ENCODE measurements at regions not wholly inside any gene's neighbourhood (a gene's known extent, or its start where the extent isn't known, plus 50 kb on each side); places are given as distances from the start of the nearest gene placed in this dataset.

DNA sequence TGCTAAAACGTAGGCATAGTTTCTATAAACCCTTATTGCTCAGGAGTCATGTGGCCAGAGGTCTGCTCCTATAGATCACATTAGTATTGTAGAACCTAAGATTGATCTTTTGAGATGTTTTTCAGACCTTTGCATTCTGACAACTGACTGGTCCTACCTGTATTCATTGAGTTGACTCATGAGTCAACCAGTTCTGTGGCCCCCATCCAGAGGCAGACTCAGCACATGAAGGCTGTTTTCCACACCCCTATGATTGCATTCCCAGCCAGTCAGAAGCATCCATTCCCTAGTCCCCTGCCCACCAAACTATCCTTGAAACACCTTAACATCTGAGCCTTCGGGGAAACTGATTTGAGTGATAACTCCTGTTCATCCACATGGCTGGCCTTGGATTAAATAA, 451.7 kb downstream of the SIPA1L2 start:
- ChIA-PET CTCF (ENCODE audit: partially characterized antibody) (no interaction called here), POLR2A (ENCODE audit: partially characterized antibody) (interaction anchor here (0.7 to 1.6 kb wide), 3 partner anchors 9 to 14 kb away, joined by 3 read pairs; no protein-coding TSS in a partner anchor)
- Histone ChIP-seq H3K23me2 (ENCODE audit: low read depth, low read length) (no peaks in the 10 kb centered on the region), H2BK15ac (ENCODE audit: low read length) (no peak overlapping the region), H3K56ac (replicated peaks; ENCODE audit: insufficient read length, low read depth, low read length) (no peak overlapping the region), H3K79me1 (ENCODE audit: low read depth, low read length) (no peaks in the 10 kb centered on the region; the same call in 1 of the 2 replicates), H3K4me1 (replicated peaks in 1 of 4; ENCODE audit: control insufficient read depth in 3 of 4, insufficient read depth in 4 of 4, low read length in 3 of 4) (peaks cover 0 to 8% (median 3%) of the 10 kb centered on the region in 4 experiments; a peak in 5 of 7 replicates), H4K91ac (replicated peaks; ENCODE audit: insufficient read length, low read length) (no peak overlapping the region), H4K5ac (ENCODE audit: insufficient read length, low read depth, low read length) (no peak overlapping the region), H2BK20ac (ENCODE audit: low read length) (no peak overlapping the region), H3K9ac (replicated peaks in 1 of 4; ENCODE audit: extremely low read depth in 1 of 4, low read depth in 3 of 4, low read length in 3 of 4) (no peak overlapping the region), H4K8ac (ENCODE audit: extremely low read depth, insufficient read depth, low read length) (no peak overlapping the region), H3K79me2 (ENCODE audit: control insufficient read depth in 1 of 2, insufficient read depth in 2 of 2, low read length in 2 of 2) (no peaks in the 10 kb centered on the region), H3K4me3 (ENCODE audit: extremely low read depth in 1 of 4, insufficient read depth in 2 of 4, low read depth in 3 of 4, low read length in 4 of 4) (no peak overlapping the region), H3K18ac (ENCODE audit: extremely low read depth, low read length) (no peak overlapping the region), H3K4me2 (ENCODE audit: insufficient read depth in 1 of 2, low read depth in 2 of 2, low read length in 2 of 2) (no peak overlapping the region), H2AK5ac (ENCODE audit: low read depth, low read length) (no peak overlapping the region), H3K14ac (ENCODE audit: insufficient read length) (no peak overlapping the region), H3K27me3 (replicated peaks in 1 of 4; ENCODE audit: control insufficient read depth in 3 of 4, extremely low read depth in 1 of 4, insufficient read depth in 3 of 4, low read length in 3 of 4) (no peaks in the 10 kb centered on the region), H2BK12ac (ENCODE audit: low read depth, low read length) (no peak overlapping the region), H3K23ac (ENCODE audit: insufficient read length) (no peak overlapping the region), H3K36me3 (ENCODE audit: control insufficient read depth in 2 of 4, insufficient read depth in 4 of 4, low read length in 3 of 4) (peaks cover 0 to 29% (median 12%) of the 10 kb centered on the region in 4 experiments; a peak in 5 of 8 replicates), H2BK120ac (replicated peaks; ENCODE audit: low read depth, low read length) (no peak overlapping the region), H3K9me3 (ENCODE audit: insufficient read depth in 2 of 2, low read depth in 1 of 2, low read length in 1 of 2) (no peaks in the 10 kb centered on the region), H2AFZ (ENCODE audit: low read length) (no peak overlapping the region), H4K20me1 (replicated peaks in 1 of 2; ENCODE audit: control insufficient read depth in 1 of 2, insufficient read depth in 2 of 2, low read length in 2 of 2) (peaks cover 0 to 15% of the 10 kb centered on the region in 2 experiments), H3K4ac (replicated peaks; ENCODE audit: insufficient read length, low read depth, low read length) (no peak overlapping the region), H3K27ac (ENCODE audit: low read depth, low read length) (no peak overlapping the region), H2BK5ac (ENCODE audit: low read depth, low read length) (no peak overlapping the region)
- 87% methylated on average over 2 of the region's 2 CpGs; no CpG with 5 or more reads in 1 of the 2 experiments for WGBS, 2 experiments (ENCODE audit: extremely low coverage in 1 of 2, insufficient coverage in 1 of 2, insufficient read length in 1 of 2, insufficient replicate concordance in 2 of 2, low coverage in 1 of 2, low lambda C conversion rate in 2 of 2, missing lambda C conversion rate in 1 of 2)
- TF ChIP-seq ASH2L (IDR thresholded peaks at IDR 0.05; ENCODE audit: low read length) (no peak), RAD21 (IDR thresholded peaks at IDR 0.05 in 1 of 2, conservative IDR thresholded peaks at IDR 0.05 in 1 of 2; ENCODE audit: low read depth in 2 of 2, low read length in 2 of 2) (no peak), SP1 (IDR thresholded peaks at IDR 0.05; ENCODE audit: low read depth, low read length) (no peak), NANOG (IDR thresholded peaks at IDR 0.05; ENCODE audit: insufficient read depth, low read depth, low read length, poor library complexity, severe bottlenecking) (no peak), JUN (IDR thresholded peaks at IDR 0.05; ENCODE audit: low read depth, low read length) (no peak), NRF1 (IDR thresholded peaks at IDR 0.05; ENCODE audit: low read depth, low read length) (no peak), E2F6 (IDR thresholded peaks at IDR 0.05) (no peak)
- no peak for DNase-seq (ENCODE audit: low read depth in 1 of 2, low spot score in 2 of 2)
- no peak for FAIRE-seq

All from H1 (cell line).